HG02840 (cell line): ENCODE measurements at regions not wholly inside any gene's neighbourhood (a gene's known extent, or its start where the extent isn't known, plus 50 kb on each side); places are given as distances from the start of the nearest gene placed in this dataset.

Experiments
- ATAC-seq: cut with Tn5 transposase; IDR thresholded peaks from one replicate; pipeline ENCODE4 v1.9.1; 2021; ENCODE audit warnings: mild to moderate bottlenecking, moderate library complexity, moderate number of reproducible peaks; ENCODE audit not compliant: unreplicated experiment, low FRiP score

GRCh38 chr1:220979371-220979770 lies 100.1 kb downstream of the HLX start:
- ATAC-seq: no peak

DNA sequence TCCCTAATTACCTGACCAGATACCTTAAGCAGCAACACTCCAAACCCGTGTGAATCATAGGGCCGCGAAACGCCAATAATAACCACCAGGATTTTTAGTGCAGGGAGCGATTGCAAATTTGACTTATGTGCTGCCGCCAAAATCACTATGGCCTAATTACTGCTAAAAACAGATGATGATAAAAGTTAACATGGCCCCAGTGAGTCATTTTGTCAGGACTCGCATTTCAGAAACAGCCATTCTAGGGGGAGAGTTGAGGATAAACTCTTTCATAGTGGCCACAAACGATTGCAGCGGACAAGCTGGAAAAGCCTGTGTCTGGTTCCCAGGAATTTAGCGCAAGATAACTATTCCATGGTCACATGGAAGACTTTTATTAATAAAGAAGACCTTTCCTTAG lies 103.4 kb downstream of the HLX start:
- no peak for ATAC-seq

DNA sequence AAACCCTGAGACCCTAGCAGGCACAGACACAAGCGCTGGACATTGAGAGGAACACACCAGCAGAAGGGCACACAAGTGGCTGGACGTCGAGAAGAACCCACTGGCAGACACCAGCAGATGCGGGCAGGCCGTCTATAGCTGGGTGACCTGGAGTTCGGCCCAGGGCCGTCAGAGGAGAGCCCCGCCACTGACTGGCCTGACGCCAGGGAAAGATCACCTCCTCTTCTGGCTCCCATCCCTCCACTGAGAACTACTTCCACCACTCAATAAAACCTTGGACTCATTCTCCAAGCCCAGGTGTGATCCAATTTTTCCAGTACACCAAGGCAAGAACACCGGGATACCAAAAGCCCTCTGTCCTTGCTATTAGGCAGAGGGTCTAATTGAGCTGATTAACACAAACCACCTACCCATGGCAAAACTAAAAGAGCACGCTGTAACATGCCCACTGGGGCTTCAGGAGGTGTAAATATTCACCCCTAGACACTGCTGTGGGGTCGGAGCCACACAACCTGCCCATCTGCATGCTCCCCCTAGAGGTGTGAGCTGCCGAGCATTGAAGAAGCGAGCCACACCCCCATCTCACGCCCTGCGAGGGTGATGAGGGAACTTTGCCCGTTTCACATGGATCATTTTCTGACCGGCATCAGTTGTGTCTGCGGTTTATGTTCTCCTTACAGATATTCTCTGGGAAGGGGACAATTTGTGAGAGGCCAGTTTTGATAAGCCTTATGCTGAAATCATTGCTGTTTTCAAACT lies 104.8 kb downstream of the HLX start:
- ATAC-seq: no peak

DNA sequence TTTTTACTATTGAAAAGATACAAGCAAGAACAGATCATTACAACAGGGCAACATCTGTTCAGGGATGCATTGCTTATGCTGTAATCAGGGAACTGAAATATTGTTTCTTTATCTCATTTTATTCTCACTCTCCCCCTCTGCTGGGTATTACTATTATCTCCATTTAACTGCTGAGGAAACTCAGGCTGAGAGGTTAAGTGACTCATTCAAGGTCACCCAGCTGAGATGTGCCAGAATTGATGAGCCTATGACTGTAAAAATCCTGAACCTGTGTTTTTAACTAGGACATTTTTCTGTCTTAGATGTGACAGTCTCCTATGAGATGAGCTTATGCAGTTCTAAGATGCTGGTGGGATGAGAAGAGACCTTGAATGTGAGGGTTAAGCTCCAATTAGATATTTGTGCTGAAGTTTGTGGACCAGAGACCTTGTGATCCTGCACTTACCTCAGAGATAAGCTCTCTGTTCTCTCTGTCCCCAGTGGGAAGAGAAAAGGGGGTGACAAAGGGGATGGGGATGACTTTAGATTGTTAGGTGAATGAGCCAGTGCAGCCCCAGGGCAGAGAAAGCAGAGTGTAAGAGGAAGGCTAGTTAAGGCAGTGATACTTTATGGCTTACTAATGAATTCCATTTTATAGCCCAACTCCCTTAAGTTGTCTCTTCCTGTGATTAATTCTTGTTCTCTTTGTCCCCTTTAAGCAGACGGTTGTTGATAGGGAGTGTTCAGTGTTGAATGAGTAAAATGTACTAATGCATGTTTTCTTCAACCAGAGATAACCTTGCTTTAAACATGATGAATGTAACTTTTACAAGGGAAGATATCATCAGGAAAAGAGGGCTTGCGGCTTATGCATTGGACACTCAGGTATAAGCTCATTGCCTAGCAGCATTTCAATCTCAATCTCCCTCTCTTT lies 111.4 kb downstream of the HLX start:
- ATAC-seq: no peak

GRCh38 chr1:220991506-220991905 lies 112.3 kb downstream of the HLX start:
- no peak for ATAC-seq

- ATAC-seq: no peak
These were observed 112.9 kb downstream of the HLX start for GRCh38 chr1:220991959-220992704.

- no peak for ATAC-seq
These were observed 113.4 kb downstream of the HLX start for GRCh38 chr1:220992705-220993052.

- no peak for ATAC-seq
These were observed 115.4 kb downstream of the HLX start for GRCh38 chr1:220994671-220995070.

DNA sequence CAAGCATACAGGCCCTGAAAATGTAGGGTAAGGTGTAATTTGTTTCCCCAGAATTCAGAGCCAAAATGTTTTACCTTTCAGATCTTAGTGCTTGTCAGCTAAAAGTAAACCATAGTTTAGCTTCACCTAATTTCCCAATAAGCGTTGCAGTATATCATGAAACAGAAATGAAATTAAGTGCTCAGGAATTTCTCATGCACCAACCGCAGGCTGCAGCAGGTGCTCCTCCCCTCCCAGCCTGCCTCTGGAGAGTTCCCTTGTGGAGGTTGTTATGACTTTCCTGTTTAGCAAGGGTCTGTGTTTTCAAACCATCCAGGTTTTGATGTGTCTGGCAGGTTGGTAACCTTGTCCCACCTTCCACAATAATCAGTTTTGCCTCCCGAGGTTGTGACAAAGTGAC lies 118.5 kb downstream of the HLX start:
- no peak for ATAC-seq

DNA sequence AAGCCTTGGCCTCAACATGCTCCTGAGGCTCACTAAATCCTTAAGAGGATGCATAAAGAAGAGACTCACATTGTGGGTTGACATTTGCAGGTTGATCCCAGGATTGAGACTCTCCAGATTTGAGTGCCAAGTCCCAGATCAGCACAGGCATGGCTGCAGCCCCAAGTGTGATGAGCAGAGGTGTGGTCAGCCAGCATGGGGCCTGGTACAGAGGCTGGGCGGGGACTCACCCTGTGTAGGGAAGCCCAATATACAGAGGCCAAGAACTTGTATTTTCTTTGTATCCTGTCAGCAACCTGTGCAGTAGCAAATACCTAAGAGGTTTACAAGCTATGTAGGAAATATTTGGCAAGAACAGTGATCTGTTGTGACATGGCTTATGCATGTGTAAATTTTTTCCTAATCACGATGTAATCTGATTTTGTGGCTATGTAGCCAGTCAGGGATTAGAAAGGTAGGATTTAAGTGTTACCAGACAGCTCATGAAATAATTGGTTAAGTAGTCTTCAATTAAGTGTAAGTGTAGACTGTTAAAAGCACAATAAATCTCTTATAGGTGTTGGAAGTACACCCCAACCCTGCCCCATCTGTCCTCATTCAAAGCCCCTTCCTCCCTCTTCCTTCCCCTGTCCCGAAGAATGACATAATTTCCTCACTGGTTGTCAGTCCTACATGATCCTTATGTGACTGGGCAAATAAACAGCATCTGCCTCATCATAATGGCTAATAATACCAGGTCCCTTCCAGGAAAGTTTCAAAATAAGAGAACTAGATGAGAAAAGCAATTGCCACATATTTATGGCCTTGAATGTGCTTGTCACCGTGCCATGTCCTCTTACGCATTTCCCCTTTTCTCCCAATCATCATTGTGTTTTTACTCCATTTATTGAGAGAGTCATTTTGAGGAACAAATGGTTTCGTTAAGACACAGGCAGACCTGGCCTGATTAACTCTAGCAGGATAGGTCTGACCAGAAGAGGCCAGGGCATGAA lies 120.9 kb downstream of the HLX start:
- no peak for ATAC-seq

- ATAC-seq: no peak
These were observed 121.9 kb downstream of the HLX start for GRCh38 chr1:221001167-221001566.

DNA sequence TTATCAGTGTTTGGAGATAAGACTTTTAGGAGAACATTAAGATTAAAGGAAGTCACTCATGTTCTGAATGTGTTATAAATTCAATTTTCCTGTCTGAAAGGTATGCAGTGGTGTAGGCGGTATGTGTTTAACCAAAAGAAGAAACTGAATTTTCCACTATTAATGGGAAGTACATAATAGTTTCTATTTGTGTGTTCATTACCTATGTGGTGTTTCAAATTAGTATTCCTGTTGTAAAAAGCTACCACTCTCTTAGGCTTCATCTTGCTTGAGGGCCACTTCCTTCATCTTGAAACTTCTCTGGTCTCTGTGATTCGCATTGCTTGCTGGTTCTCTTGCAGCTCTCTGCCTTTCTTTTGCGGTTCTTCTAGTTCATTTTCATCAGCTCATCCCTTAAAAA lies 123.4 kb downstream of the HLX start:
- ATAC-seq: no peak

DNA sequence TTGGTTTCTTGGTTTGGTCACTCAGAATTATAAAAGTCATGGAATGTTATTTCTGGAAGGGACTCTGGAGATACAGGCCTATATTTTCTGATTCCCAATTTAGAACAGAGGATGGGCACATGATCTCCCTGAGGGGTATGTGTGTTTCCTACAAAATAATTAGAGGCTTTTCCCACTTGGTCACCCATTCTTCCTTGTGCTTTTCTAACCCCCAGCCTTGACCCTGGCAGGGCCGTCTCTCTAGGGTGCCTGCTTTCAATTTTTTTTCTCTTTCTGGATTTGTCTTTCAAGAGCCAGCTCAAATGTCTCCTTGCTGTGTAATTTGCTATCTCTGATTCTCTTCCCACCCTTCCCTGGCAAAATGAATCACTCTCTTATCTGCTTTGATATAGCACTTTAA lies 131.9 kb downstream of the HLX start:
- no peak for ATAC-seq

GRCh38 chr1:221012120-221012519 lies 132.9 kb downstream of the HLX start:
- ATAC-seq: no peak

- ATAC-seq: no peak
These were observed 134.7 kb downstream of the HLX start for GRCh38 chr1:221013691-221014660.

DNA sequence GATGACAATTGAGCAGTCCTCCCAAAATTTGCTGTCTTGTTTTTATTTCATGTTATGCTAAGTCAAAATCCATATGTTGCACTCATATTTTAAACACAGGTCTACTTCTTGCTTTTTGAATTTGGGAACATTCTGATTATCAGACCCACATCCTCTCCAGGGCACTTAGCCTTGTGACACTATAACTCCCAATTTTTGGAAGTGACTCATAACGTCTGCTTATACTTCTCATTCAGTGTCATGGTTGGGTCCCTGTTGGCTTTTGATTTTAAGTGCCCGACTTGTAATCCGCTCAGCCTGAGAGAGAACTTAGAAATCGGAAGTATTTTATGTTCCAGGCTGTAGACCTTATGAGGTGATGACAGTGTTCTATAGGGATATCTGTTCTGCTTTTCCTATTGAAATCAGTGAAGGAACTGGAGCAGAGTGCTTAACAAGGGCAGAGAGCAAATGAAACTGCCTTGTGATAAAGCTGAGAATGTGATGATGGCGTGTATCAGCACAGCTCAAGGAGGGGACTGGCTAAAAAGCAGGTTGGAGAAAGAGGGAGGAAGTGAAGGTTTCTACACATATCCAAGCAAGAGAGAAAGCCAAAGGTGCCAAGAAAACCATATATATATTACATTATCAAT lies 136.0 kb downstream of the HLX start:
- ATAC-seq: no peak

DNA sequence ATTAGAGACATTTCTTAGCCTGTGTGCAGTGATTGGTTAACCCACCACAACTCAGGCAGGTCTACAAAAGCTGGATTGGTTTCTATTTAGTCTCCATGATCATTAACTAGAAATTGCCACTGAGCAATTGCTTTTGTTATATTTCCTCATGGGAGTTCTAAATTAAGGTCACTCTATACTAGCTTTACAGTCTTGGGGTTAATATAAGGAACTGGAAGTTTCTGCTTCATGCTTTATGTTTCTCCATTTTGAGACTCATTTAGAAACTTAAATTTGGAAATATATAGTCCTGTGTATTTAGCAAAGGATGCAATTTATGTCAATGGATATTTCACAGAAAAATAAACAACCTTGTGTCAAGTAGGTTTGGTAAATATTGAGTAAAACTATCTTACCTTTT lies 137.5 kb downstream of the HLX start:
- ATAC-seq: no peak

DNA sequence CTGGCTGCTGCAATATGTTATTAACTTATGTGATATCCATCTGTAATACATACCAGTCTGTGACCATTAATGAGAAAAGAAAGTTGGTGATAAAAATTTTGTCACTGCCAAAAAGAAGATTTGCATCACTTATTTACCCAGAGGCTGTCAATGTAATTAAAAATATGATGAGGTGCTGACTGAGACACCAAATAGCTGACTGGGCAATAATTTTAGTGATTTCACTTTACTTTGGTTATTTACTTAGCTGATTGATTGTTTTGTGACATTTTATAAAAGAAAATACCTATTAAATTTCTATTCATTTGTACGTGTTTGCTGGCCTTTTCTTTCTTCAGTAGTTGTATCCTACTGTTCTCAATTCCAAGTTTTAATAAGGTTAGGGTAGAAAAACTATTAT lies 139.2 kb downstream of the HLX start:
- ATAC-seq: no peak
